ENCODE measurements at regions not wholly inside any gene's neighbourhood (a gene's known extent, or its start where the extent isn't known, plus 50 kb on each side); places are given as distances from the start of the nearest gene placed in this dataset.

- TF ChIP-seq, protein P1, sequence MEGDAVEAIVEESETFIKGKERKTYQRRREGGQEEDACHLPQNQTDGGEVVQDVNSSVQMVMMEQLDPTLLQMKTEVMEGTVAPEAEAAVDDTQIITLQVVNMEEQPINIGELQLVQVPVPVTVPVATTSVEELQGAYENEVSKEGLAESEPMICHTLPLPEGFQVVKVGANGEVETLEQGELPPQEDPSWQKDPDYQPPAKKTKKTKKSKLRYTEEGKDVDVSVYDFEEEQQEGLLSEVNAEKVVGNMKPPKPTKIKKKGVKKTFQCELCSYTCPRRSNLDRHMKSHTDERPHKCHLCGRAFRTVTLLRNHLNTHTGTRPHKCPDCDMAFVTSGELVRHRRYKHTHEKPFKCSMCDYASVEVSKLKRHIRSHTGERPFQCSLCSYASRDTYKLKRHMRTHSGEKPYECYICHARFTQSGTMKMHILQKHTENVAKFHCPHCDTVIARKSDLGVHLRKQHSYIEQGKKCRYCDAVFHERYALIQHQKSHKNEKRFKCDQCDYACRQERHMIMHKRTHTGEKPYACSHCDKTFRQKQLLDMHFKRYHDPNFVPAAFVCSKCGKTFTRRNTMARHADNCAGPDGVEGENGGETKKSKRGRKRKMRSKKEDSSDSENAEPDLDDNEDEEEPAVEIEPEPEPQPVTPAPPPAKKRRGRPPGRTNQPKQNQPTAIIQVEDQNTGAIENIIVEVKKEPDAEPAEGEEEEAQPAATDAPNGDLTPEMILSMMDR (IDR thresholded peaks at IDR 0.05; ENCODE audit: low read depth, low read length, missing control alignments): no peak
- no peak overlapping the region for H3K4me3 ChIP-seq (replicated peaks; ENCODE audit: low read depth, low read length)
These were observed 1851.7 kb upstream of the IGFBP7 start for GRCh38 chr4:58961925-58962324.

DNA sequence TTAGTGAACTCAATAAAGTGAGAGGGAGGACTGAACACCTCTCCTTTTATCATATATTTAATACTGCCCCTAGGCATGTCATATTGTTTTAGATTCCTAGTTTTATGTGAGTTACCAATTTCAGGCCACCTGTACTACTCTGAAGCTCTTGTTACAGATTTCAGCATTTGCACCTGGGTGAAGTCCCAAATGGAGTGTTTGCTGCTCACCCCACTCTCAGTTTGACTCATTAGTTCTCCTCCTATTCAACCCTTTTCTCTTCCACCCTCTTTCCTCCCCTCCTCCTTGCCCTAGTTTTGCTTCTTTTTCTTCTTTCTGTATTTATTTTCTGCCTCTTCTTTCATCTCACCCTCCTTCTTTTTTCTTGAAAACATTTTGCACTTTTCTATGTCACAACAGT lies 1852.2 kb upstream of the IGFBP7 start:
- TF ChIP-seq, protein P1 (IDR thresholded peaks at IDR 0.05; ENCODE audit: low read depth, low read length, missing control alignments): no peak
- no peak overlapping the region for H3K4me3 ChIP-seq (replicated peaks; ENCODE audit: low read depth, low read length)
- DNase-seq (ENCODE audit: extremely low read depth, low read depth): no peak

More at GRCh38 chr4:58961925-58962324, 1851.7 kb upstream of the IGFBP7 start:
- DNase-seq (ENCODE audit: extremely low read depth, low read depth): no peak

DNA sequence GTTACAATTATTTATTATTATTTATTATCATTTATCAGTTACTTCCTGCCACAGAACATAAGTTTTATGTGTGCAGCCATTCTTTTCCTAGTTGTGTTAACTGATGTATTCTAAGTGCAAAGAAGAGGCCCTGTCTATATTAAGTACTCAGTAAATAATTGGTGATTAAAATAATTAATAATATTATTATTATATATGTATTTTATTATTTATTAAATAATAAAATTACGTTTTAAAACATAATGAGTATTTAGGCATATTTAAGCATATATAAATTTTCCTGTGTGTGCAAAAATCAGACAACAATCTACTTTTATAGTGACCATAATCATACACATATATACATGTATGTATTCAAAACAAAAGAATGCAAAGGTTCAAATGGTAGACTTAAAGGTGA lies 1871.6 kb upstream of the IGFBP7 start:
- H3K4me3 ChIP-seq (replicated peaks; ENCODE audit: low read depth, low read length): no peak overlapping the region
- DNase-seq (ENCODE audit: extremely low read depth, low read depth): no peak
- TF ChIP-seq, protein P1 (IDR thresholded peaks at IDR 0.05; ENCODE audit: low read depth, low read length, missing control alignments): no peak

DNA sequence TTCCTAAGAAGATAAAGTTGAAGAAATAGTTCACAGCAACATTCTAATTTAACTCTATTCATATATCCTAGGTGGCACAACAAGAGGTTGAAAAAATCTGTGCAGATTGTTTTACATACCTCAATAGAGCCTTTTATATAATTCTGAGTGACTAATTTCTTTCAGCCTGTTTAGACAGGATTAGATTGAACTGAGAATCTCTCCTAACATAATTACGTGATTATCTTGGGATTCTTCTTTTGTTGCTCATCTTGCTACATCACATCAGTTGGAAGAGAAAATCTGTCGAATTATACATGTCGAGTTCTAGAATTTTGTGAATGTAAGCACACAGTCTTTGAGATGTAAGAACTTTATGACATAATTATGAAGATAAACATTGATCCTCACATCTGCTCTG lies 1873.7 kb upstream of the IGFBP7 start:
- TF ChIP-seq, protein P1 (IDR thresholded peaks at IDR 0.05; ENCODE audit: low read depth, low read length, missing control alignments): no peak

DNA sequence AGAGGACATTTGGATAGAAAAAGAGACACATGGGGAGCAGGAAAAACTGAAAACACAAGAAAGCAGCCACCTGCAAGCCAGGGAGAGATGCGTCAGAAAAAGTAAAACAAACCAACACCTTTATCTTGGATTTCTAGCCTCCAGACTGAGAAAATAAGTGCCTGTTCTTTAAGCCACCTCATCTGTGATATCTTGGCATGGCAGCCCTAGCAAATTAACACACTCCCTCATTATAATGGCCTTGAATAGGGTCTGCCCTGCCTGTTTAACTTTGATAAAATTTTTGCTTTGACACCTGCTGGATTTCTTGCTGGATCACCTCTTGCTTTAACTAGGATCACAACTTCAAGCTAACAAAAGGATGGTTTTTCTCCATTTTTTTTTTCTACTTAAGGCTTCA lies 1892.0 kb upstream of the IGFBP7 start:
- H3K4me3 ChIP-seq (replicated peaks; ENCODE audit: low read depth, low read length): no peak overlapping the region
- DNase-seq (ENCODE audit: extremely low read depth, low read depth): no peak
- TF ChIP-seq, protein P1 (IDR thresholded peaks at IDR 0.05; ENCODE audit: low read depth, low read length, missing control alignments): no peak

More for the DNA sequence above, 1873.7 kb upstream of the IGFBP7 start:
- no peak overlapping the region for H3K4me3 ChIP-seq (replicated peaks; ENCODE audit: low read depth, low read length)
- no peak for DNase-seq (ENCODE audit: extremely low read depth, low read depth)

DNA sequence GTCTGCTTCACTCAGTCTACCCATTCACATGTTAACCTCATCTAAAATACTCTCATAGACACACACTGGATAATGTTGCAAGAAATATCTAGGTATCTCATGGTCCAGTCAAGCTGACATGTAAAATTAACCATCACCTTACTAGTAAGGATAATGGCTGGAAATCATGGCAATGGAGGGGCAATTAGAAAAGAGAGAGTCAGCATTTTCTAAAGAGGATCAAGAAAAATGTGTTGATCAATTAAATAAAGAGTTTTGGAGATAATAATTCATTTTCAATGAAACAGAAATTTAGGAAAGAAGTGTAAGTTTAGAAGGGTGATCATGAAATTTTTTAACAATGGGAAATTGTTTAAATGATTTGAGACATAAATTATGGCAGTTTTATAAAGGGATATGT lies 1914.1 kb upstream of the IGFBP7 start:
- H3K4me3 ChIP-seq (replicated peaks; ENCODE audit: low read depth, low read length): no peak overlapping the region
- no peak for DNase-seq (ENCODE audit: extremely low read depth, low read depth)
- TF ChIP-seq, protein P1 (IDR thresholded peaks at IDR 0.05; ENCODE audit: low read depth, low read length, missing control alignments): no peak

DNA sequence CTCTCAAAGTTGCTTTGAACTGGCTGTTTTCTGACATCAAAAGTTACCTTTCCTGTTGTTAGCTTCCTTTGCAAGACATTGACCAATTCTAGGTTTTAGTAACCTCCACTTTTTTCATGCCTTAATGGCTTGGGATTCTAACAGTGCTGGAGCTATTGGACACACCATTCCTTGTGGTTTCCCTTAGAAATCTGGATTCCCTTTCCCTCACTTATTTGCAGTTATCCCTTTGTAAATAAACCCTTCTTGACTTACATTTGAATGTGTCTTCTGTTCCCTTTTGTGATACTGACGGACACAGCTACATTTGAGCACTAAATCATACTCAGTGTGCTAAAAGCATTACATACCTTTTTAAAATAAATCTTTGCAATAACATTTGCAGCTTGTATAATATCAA lies 1927.6 kb upstream of the IGFBP7 start:
- no peak for DNase-seq (ENCODE audit: extremely low read depth, low read depth)
- TF ChIP-seq, protein P1 (IDR thresholded peaks at IDR 0.05; ENCODE audit: low read depth, low read length, missing control alignments): no peak

More for the DNA sequence above, 1927.6 kb upstream of the IGFBP7 start:
- H3K4me3 ChIP-seq (replicated peaks; ENCODE audit: low read depth, low read length): no peak overlapping the region
